ENCODE measurements at regions not wholly inside any gene's neighbourhood (a gene's known extent, or its start where the extent isn't known, plus 50 kb on each side); places are given as distances from the start of the nearest gene placed in this dataset.

DNA sequence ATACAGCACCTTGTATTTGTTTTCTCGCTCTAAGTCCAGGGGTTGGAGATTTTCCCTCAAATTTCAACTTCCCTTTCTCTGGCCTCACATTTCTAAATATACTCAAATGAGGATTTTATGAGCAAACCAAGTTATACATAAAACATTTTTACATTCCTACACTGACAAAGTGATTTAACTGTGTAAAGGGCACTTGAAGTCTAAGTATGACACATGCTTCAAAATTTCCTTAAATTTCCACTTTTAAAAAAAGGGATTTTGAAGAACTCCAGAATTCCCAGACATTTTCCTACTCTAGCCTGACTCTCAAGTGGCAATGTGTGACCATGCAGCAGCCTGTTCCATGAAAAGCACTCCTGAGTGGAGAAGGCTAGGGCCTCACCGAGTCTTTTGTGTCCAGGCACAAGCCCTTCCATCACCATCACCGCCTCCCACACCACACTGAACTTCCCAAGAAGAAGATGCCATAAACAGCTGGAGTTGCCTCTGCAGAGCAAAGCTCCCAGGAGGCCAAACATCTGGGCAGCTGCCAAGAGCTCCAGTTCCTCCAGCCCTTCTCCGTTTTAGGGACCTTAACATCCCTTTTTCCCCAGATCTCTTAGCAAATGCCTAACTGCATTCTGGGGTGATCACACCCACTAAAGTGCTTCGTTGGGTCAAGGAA, 68.9 kb downstream of the NCR2 start:
- peak; percentile 18 for DNase-seq (ENCODE audit: low spot score)

- no peak for DNase-seq (ENCODE audit: low spot score)
These were observed 70.7 kb downstream of the NCR2 start for GRCh38 chr6:41405941-41406727.

DNA sequence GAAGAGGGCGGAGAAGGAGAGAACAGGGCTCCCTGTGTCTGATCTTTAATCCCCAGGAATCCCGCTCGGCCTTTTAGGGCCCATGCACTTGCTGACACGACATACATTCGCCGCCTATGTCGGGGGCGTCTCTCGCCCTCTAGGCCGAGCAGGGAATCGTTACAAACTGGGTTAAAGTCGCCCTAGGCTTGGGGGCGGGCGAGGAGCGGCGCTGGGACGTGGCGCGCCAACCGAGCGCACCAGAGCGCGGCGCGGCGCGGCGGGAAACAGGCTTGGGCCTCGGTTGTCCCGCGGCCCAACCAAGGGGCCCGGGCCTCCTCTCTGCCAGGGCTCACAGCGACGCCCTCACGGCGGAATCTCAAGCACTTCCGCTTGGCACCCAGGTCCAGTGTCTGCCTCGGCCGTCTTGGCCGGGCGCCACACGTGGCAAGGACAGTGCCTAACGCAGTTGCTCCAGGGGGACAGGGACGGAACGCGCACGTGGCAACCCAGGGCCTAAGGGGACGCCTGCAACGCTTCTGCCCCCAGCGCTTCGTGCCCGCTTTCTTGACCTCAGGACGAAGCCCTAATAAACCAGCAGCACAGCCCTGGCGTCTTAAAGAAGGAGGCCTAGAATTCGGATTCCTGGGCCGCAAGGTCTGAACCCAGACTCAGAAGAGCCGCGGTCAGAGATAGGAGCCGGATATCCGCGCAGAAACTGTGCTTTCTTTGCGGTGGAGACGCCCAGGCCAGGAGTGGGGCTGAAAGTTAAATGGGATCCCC, 71.5 kb downstream of the NCR2 start:
- DNase-seq (ENCODE audit: low spot score): no peak

- no peak for DNase-seq (ENCODE audit: low spot score)
These were observed 73.2 kb downstream of the NCR2 start for GRCh38 chr6:41408576-41408975.

- DNase-seq (ENCODE audit: low spot score): no peak
These were observed 73.6 kb downstream of the NCR2 start for GRCh38 chr6:41408982-41409381.

DNA sequence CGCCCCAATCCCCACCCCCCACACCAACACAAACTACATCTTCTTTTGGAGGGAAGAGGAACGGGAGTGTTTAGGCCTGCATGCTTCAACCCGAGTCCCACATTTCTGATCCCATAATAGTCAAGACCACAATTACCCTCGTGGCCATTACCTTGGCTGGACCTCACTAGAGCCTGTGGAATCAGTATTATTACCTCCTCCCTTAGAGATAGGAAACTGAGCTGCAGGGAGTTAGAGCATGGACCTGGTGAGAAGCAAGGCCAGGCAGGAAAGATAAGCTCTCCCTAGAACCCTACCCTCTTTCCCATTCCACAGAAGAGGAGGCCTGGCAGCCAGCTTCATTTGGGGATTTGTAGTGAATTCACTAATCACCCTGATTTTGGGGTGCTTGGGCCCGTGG, 74.1 kb downstream of the NCR2 start:
- no peak for DNase-seq (ENCODE audit: low spot score)

GRCh38 chr6:41411961-41412360, 76.6 kb downstream of the NCR2 start:
- DNase-seq (ENCODE audit: low spot score): no peak

GRCh38 chr6:41413250-41413649, 77.8 kb downstream of the NCR2 start:
- no peak for DNase-seq (ENCODE audit: low spot score)

GRCh38 chr6:41416501-41416837, 81.1 kb downstream of the NCR2 start:
- no peak for DNase-seq (ENCODE audit: low spot score)

GRCh38 chr6:41418741-41419140, 83.3 kb downstream of the NCR2 start:
- no peak for DNase-seq (ENCODE audit: low spot score)

GRCh38 chr6:41419385-41419784, 84.0 kb downstream of the NCR2 start:
- no peak for DNase-seq (ENCODE audit: low spot score)

DNA sequence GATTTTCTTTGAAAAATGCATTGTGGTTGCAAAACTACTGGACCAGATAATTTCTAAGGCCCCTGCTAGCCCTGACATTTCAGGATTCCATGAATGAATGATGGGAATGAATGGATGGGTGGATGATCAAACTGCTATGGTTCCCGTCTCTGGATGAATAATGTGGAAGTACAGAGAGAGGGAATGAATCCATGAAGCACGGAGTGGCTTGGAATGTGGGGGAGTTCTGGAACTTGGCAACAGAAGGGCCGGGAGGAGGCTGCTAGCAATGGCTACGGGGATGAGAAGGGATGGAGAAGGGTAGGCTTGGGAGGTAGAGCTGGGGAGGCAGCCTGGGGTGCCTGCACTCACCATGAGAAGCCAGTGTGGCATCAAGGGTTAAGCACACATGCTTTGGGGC, 84.8 kb downstream of the NCR2 start:
- no peak for DNase-seq (ENCODE audit: low spot score)

DNA sequence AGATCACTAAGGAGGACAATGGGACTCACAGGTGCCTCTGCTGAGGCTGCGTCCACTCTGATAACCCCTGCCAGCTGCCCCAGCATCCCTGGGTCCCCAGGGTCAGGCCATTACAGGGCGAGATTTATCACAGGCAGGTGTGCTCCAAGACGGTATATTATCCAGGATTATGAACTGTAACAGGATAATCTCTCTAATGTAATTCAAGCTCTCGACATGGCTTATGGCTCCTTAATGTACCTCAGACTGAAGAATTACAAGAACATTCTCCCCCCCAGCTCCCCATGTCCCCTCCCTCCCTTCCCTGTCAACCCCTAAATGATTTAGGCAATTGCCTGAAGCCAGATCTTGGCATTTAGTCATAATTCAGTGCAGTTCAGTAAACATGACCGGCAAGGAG, 86.8 kb downstream of the NCR2 start:
- no peak for DNase-seq (ENCODE audit: low spot score)

DNA sequence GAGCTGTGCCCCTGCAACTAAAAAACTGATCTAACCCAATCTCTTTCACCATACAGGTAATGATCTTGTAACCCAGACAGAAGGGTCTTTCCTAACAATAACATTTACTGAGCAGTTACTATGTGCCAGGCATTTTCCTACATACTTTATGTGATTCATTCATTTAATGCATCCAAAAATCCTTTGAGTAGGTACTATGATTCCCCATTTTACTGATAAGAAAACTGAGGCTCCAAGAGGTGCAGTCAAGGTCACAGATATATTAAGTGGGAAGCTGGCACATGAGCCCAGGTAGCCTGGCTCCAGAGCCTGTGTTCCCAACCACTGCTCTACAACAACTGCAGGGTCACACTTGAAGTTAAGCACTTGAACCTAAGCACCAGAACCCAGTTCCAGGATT, 87.6 kb downstream of the NCR2 start:
- no peak for DNase-seq (ENCODE audit: low spot score)

DNA sequence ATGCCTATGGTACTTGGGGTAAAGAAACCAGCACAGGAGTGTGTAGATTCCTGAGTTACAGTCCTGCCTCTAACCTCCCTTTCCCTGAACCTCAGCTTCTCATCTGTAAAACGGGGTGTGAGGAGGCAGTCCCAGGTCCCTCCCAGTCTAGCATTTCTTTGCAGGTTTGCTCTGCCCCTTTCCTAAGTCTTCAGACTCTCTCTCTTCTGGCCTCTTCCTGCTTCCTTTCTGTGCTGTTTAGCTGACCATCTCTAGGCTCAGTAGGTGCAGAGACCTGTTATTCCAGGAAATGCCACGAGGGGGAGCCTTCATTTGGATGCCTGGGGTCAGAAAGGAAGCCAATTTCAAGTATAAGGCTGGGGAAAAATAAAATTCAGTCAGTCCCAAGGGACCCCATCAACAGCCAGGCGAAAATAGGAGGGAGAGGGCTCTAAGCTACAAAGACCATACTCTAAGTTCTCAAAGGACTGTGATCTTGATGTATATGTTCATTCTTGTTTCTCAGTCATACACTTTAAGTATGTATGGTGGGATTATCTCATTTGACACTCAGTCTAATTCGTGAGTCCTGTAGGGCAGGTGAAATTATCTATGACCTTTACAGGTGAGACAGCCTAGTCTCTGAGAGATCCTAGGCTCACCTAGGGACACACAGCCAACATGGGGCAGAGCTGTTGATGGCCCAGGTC, 89.1 kb downstream of the NCR2 start:
- peak; percentile 70 for DNase-seq (ENCODE audit: low spot score)

DNA sequence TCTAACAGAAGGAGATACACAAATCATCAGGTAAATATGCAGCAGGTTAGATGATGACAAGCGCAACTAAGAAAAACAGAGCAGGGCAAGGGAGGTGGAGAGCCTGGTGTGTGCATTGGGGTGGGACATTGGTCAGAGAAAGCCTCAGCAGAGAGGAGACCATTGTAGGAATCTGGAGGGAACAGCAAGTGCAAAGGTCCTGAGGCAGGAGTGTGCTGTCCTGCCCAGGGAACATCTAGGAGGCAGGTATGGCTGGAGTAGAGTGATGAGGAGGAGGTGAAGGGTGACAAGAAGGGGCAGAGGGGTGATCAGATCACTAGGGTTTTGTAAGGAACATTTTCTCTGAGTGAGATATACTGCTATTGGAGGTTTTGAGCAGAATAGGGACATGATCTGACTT, 90.1 kb downstream of the NCR2 start:
- no peak for DNase-seq (ENCODE audit: low spot score)

- no peak for DNase-seq (ENCODE audit: low spot score)
These were observed 91.0 kb downstream of the NCR2 start for GRCh38 chr6:41426438-41426851.

GRCh38 chr6:41426888-41427641, 91.7 kb downstream of the NCR2 start:
- no peak for DNase-seq (ENCODE audit: low spot score)

DNA sequence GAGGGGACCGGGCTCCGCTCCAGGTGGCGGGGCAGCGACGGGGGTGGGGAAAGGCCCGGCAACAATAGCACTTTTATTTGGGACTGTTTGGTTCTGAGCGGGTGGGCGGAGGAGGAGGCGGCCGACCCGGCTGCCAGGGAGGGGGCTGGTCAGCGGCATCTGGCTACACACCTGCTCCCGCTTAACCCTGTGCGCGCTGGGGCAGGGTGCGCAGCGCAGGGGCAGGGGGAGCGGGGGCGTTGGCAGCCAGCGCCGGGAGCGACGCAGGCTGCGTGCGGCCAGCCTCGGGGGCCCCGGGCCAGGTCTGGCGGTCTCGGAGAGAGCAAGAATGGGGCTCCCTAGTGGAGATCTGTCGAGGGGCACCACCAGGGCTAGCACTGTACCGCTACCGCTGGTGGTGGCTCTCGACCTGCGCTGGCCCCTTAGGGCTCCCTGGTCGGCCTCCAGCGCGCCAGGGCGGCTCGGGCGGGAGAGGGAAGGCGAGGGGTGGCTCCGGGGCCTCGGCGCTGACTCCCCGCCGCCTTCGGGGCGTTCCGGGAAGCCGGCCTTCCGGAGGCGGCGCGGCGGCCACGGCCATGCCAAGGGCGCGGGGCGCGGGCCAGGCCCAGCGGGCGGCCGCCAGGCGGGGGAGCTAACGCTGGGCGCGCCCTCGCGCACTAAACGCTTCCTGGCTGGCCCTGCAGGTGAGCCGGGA, 92.4 kb downstream of the NCR2 start:
- no peak for DNase-seq (ENCODE audit: low spot score)

DNA sequence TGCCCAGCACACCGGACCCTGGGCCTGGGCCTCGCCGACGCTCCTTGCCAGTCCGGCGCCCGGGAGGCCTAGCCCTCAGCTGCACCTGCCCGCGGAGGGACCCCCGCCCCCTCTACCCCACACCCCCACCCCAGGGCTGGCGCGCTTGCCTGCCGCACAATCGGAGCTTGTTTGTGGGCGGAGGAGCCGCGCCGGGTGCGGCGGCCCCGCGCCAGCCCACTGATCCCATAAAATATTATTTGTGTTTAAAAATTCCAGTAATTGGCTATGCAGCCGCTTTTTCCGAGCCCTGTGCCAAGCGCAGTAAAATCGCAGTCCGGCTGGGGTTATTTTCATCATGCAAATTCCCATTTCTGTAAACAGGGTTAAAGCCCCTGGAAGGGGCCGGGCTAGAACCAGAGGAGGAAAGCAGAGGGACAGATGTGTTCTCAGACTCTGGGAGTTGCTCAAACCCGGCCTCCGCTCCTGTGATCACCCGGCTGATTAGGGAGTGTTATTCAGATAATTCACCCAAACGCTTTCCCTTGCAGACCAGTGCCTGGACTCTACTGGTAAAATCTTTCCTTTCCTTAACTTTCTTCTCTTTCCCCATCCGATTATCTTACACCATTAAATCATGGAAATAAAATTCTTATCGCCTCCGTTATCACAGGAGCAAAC, 93.1 kb downstream of the NCR2 start:
- no peak for DNase-seq (ENCODE audit: low spot score)

Data from A172 (cell line).